Stromal cell of bone marrow (primary cell): ENCODE measurements at regions not wholly inside any gene's neighbourhood (a gene's known extent, or its start where the extent isn't known, plus 50 kb on each side); places are given as distances from the start of the nearest gene placed in this dataset.
A peak's percentile ranks its signal among the peaks of the same experiment; 100 is the strongest.
"Not testable (repeated sequence)": the region's sequence is repeated elsewhere in the genome, so short reads cannot be mapped to it uniquely, and the experiment has no call there.

ENCODE experiments used
- DNase-seq: peaks from one replicate; pipeline ENCODE4 v3.0.0-alpha.2; 2012; ENCODE audit warnings: low read depth

DNA sequence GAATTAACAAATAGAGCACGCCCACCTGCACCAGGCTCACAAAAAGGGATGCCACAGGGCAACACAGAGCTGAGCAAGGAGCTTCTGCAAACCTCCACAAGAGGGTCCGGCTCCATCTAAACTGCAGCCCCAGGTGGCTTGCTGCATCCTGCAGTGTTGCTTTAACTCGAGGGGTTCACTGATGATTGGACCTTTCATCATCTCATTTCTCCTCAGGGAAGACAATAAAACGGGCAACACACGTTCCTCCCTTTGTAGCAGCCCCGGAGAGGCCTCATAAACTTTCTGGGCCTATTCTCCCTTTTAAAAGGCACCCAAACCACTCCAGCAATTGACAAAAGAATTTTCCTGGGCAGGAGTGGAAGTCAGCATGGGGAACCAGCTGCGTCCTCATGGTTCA lies 161.5 kb upstream of the CDH4 start:
- no peak for DNase-seq

DNA sequence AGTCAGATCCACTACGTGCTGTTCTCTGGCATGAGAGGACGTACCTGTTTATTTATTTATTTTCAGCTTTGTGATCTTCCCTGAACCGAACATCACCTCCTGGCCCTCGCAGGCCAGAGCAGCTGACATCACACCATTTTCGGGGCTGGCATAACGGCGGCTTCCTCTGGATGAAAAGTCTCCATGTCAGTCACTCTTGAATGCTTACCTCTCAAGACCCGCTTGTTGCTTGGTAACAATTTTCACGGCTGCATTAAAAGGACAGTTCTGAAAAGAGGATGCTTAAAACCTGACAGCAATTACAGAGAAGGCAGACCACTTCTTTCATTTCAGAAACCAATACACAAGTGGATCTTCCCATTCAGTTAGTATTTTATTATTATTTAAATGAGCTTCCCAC lies 159.8 kb upstream of the CDH4 start:
- DNase-seq: no peak

- no peak for DNase-seq
Observed at GRCh38 chr20:61094581-61094980, 157.5 kb upstream of the CDH4 start.

DNA sequence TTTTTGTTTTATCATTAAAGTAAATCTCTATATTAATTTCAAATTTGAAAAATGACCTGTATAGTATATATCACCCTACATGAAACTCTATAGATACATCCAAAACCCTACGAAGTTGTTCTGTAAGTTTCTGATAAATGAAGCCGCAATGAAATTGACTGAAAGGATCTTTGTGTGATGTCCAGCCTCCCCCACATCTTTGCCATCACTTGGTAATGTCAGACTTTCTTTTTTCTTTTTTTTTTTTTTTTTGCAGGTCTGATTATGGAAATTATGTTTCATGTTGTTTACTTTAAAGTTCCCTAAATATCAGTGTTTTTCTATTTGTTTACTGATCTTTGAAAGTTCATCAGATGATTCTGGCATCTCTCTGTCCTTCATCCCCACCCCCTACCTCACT lies 155.6 kb upstream of the CDH4 start:
- no peak for DNase-seq

GRCh38 chr20:61099806-61100205 lies 152.3 kb upstream of the CDH4 start:
- DNase-seq: no peak

- DNase-seq: no peak
Observed at GRCh38 chr20:61100489-61100888, 151.6 kb upstream of the CDH4 start.

GRCh38 chr20:61101321-61101720 lies 150.7 kb upstream of the CDH4 start:
- DNase-seq: not testable (repeated sequence)

GRCh38 chr20:61104232-61104631 lies 147.8 kb upstream of the CDH4 start:
- DNase-seq: no peak

DNA sequence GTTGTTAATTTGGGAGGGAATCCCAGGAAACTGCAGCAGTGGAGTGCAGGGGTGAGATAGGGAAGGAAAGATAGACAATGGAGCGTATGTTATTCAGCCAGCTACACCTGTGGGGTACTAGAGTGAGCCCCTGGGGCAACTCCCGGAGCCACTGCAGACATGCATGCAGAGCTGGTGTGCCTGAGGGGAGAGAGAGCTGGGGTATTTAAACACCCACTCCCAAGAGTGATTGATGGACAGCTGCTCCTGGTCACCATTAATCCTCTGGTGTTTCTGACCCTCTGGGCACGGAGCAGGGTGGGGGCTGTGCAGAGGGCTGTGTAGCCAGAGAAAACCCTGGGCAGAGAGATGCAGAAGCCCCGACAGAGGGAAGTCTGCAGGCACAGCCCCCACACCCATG lies 146.7 kb upstream of the CDH4 start:
- no peak for DNase-seq

DNA sequence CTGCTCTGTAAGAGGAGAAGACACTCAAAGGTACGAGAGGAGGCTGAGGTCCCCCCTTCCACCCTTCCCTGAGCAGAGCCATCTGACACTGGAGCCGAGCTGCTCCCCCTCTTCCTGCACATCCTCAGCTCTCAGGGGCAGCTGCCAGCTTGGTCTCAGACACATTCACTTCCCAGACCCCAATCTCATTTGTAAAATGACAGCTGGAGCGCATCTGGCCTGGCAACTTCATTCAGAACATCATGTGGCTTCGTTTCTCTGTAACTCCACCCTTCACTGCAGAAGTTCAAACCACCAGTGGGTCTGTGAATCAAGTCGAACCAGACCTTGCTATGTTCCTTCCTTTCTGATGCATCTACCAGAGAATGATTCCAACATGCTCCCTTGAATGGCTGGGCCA lies 145.6 kb upstream of the CDH4 start:
- no peak for DNase-seq

GRCh38 chr20:61109221-61109805 lies 142.7 kb upstream of the CDH4 start:
- DNase-seq: no peak

GRCh38 chr20:61112515-61112914 lies 139.5 kb upstream of the CDH4 start:
- no peak for DNase-seq

- DNase-seq: no peak
Observed at GRCh38 chr20:61113731-61114130, 138.3 kb upstream of the CDH4 start.

- DNase-seq: no peak
Observed at GRCh38 chr20:61114493-61115175, 137.4 kb upstream of the CDH4 start.

GRCh38 chr20:61115364-61116065 lies 136.5 kb upstream of the CDH4 start:
- no peak for DNase-seq

DNA sequence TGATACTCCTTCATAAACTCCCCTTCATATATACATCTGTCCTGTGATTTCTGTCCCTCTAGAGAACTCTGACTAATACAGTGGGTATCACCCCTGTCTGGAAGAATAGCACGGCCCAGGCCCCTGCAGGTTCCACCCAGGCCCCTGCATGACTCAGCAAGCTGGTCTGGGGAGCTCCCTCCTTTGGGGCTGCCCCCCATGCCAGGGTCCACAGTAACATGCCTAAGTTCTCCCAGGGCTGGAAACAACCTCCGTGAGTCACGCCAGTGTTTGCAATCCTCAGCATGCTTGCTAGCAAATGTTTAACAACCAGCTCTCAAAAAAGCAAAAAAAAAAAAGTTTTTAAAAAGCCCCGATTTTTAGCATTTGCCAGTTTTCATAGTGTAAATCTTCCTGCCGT lies 134.3 kb upstream of the CDH4 start:
- DNase-seq: no peak

GRCh38 chr20:61118429-61119224 lies 133.4 kb upstream of the CDH4 start:
- no peak for DNase-seq

GRCh38 chr20:61119273-61119672 lies 132.8 kb upstream of the CDH4 start:
- DNase-seq: no peak

DNA sequence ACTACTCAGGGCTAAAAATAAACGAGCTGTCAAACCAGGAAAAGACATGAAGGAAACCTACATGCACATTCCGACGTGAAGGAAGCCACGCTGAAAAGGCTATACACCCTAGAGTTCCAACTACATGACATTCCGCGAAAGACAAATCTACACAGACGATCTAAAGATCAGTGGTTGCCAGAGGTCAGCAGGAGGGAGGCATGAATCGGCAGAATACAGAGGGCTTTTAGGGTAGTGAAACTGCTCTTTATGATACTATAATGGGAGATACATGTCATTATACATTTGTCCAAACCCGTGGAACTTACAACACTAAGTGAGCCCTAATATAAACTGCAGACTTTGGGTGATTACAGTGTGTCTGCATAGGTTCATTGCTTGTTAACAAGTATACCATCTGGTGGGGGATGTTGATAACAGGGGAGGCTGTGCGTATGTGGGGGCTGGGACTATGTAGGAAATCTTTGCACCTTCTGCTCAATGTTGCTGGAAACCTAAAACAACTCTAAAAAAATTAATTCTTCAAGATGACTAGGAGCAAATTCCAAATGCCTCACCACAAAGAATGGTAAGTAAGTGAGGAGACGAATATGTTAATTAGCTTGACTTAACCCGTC lies 132.2 kb upstream of the CDH4 start:
- DNase-seq: no peak

- DNase-seq: peak; percentile 38
Observed at GRCh38 chr20:61120595-61121515, 131.2 kb upstream of the CDH4 start.

- DNase-seq: no peak
Observed at GRCh38 chr20:61121661-61122060, 130.4 kb upstream of the CDH4 start.
